ENCODE measurements at regions not wholly inside any gene's neighbourhood (a gene's known extent, or its start where the extent isn't known, plus 50 kb on each side); places are given as distances from the start of the nearest gene placed in this dataset.
"Not testable (repeated sequence)": the region's sequence is repeated elsewhere in the genome, so short reads cannot be mapped to it uniquely, and the experiment has no call there.

DNA sequence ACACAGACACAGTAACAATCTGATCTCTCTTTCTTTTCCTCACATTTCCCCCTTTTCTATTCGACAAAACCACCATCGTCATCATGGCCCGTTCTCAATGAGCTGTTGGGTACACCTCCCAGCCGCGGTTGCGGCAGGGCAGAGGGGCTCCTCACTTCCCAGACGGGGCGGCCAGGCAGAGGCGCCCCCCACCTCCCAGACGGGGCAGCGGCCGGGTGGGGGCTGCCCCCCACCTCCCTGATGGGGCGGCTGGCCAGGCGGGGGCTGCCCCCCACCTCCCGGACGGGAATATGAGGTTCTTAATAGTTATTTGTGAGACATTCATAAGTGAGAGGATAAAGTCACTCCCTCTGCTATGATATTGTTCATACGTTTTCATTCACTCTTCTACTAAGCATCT is 229.7 kb downstream of the CD109 start:
- not testable (repeated sequence) for TF ChIP-seq EZH2phosphoT487 (IDR thresholded peaks at IDR 0.05; ENCODE audit: borderline replicate concordance, low read length)
- TF ChIP-seq, protein P1, sequence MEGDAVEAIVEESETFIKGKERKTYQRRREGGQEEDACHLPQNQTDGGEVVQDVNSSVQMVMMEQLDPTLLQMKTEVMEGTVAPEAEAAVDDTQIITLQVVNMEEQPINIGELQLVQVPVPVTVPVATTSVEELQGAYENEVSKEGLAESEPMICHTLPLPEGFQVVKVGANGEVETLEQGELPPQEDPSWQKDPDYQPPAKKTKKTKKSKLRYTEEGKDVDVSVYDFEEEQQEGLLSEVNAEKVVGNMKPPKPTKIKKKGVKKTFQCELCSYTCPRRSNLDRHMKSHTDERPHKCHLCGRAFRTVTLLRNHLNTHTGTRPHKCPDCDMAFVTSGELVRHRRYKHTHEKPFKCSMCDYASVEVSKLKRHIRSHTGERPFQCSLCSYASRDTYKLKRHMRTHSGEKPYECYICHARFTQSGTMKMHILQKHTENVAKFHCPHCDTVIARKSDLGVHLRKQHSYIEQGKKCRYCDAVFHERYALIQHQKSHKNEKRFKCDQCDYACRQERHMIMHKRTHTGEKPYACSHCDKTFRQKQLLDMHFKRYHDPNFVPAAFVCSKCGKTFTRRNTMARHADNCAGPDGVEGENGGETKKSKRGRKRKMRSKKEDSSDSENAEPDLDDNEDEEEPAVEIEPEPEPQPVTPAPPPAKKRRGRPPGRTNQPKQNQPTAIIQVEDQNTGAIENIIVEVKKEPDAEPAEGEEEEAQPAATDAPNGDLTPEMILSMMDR (conservative IDR thresholded peaks at IDR 0.05; ENCODE audit: low read depth, low read length), result not testable (repeated sequence)
